ENCODE measurements at regions not wholly inside any gene's neighbourhood (a gene's known extent, or its start where the extent isn't known, plus 50 kb on each side); places are given as distances from the start of the nearest gene placed in this dataset.

DNA sequence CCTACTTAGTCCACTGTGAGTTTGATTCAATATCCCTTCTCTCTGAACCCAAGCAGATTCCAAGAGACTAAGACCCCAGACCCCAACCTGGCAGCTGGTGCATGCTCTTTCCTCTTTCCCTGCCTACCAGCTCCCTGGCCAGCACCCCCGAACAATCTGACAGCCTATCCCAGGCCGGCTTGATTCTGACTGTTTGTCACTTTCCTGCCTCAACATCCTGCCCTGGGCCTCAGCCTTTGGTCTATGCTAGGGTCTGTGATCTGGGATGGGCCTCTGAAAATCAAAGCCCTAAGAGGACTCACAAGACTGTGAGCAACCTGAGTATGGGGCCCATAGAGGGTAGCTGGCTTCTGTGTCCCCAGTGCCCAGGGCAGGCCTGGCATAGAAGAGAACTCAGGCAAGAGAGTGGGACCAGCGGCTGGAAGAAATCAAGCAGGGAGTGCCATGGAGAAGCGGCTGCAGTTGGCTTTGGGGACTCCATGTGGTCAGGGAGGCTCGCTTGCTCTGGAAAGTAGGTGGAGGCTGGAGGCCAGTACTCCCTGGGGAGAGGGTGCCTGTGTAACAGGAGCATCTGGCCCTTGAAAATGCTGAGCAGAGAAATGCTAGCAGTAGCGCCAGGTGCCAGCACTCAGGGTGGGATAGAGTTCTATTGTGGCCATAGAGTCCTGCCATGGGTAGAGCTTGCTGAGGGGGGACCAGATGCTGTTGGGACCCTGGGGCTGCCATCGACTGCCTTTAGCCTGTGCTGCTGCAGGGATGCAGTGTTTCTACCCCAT, 343.9 kb downstream of the DYSF start:
- DNase-seq (ENCODE audit: low read depth) = no peak

DNA sequence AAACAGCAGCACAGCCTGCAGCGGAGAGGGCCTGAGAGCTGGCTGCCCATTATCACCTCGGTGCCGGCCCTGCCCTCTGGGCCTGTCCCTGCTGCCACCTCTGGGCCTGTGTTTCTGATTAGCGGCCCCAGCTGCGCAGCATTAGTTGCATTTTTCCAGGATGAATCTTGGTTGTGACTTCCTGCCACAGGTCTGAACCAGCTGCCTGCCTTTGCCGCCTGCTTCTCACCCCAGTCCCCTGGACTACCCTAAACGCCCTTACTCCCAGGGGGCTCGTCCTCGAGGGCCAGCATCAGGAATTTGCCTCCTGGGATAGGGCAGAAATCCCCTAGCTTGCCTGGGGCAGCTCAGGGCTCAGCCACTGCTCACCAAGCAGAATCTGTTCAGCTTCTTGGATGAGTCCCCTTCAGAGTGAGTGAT, 342.8 kb downstream of the DYSF start:
- peak; percentile 67 for DNase-seq (ENCODE audit: low read depth)

DNA sequence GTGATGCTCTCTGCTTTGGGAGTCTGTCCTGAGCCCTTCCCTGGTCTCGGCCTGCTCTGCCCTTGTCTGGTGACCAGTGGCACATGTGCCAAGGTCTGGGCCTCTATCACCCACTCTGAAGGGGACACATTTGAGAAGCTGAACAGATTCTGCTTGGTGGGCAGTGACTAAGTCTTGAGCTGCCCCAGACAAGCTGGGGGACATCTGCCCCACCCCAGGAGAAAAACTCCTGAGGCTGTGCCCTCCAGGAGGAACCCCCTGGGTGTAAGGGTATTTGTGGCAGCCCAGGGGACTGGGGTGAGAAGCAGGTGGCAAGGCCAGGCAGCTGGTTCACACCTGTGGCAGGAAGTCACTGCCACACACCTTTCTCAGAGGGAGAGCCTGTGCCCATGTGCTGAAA, 342.1 kb downstream of the DYSF start:
- no peak for DNase-seq (ENCODE audit: low read depth)

DNA sequence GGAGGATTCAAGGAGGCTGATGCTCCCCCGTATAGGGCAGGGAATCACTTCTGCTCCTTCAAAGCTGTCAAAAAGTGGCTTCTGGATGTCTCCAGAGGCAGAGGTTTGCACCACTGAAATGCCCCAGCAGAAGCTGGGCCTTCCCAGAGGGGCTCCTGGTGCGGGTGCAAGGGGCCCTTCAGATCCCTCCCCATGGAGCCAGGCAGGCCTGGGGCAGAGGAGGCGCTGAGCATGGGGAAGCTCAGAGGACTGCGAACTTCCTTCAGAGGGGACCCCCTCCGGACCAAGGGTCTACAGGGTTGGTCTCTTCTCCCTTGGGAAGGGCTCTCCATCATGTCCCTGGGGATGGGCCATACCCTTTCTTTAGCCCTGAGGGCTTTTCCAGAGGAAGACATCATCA, 341.2 kb downstream of the DYSF start:
- no peak for DNase-seq (ENCODE audit: low read depth)

DNA sequence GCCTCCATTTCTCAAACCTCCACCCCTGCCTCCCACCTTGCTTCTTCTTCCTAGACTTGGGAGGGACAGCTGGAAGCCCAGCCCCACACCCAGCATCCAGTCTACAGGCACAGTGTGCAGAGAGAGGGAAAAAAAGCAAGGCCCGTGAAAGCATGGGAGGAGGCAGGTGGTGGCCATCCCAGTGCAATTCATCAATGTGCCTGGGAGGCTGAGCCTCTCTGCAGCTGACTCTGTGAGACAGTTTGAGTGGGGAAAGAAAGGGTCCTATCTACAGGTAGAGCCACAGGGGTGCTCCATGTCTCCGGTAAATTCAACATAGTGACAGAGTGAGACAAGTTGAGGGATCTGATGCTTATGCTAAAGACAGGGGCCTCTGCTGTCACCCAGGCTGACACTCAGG, 340.6 kb downstream of the DYSF start:
- no peak for DNase-seq (ENCODE audit: low read depth)

DNA sequence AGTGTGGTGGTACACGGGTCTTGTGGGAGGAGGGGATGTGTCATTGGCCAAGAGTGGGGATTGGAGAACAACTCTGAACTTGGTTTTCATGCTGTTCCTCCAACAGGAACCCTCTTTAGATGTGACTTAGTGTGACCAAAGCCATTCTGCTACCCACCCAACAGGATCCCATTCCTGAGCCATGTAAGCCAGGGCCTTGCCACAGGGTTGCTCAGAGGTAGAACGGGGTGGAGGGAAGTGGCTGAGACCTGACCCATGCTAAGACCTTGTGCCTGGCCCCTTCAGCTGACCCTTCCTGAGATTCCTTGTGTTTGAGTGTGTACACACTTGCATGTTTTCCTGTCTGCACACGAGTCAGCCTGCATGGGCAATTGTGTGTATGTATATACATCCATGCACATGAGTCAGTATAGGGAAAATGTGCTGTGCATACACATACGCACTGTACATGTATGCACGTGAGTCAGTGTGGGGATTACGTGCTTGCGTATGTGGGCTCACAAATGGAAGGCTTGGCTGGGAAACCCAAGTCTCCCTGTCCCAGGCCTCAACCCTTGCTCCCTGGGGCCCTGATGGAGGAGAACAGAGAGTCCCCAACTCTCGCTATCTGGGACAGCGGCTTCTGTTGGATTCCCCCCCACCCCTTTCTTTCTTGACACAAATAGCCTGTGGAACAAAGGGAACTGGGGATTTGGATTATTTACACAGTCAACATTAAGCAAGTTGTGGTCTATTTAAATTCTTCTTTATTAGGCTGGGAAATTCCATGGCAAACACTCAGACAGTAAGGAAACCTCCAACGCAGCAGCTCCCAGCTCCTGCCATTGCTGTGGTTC, 339.8 kb downstream of the DYSF start:
- DNase-seq (ENCODE audit: low read depth) = no peak

DNA sequence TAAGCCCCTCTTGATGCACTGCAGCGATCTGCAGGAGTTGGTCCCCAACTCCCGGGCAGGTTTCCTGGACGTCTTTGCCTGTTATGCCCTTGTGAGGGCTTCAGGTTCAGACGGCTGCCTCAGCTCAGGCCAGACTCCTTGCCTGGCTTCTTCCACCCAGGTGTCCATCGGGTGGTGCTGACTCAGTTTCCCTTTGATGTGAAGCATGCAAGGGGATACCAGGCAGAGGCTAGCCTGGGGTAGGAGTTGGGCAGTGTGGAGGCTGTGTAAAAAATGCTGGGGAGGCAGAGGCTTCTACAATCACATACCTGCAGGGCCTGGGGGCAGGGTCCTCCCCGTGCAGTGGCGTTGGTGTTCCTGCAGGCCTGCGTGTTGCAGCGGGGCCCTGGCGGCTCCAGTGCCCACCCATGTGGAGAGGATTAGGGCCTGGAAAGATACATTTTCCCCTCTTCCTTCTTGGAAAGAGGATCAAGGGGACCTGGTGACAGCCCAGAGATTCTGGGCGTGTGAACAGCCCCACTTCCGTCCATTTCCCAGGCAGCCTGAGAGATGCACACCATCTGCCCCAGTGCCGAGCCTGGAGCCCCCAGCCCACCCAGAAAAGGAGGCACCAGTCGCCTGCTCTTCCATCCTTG, 338.3 kb downstream of the DYSF start:
- DNase-seq (ENCODE audit: low read depth) = no peak

DNA sequence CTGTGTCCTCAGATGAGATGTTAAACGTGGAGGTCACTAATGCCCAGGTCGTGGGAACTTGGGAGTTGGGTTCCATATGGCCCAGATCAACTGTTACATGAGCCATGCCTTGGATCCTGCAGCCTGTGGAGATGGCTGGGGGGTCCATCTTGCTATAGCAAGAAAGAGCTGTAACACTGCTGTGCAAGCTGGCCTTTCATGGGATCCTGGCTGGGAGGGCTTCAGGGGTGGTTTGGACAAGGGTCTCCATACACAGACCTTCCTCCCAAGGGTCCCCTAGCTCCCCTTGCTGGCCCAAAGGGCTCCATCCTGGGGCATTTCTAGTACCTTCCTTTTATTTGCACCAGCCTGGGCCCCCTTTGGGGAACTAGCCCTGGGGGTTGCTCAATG, 337.7 kb downstream of the DYSF start:
- no peak for DNase-seq (ENCODE audit: low read depth)

DNA sequence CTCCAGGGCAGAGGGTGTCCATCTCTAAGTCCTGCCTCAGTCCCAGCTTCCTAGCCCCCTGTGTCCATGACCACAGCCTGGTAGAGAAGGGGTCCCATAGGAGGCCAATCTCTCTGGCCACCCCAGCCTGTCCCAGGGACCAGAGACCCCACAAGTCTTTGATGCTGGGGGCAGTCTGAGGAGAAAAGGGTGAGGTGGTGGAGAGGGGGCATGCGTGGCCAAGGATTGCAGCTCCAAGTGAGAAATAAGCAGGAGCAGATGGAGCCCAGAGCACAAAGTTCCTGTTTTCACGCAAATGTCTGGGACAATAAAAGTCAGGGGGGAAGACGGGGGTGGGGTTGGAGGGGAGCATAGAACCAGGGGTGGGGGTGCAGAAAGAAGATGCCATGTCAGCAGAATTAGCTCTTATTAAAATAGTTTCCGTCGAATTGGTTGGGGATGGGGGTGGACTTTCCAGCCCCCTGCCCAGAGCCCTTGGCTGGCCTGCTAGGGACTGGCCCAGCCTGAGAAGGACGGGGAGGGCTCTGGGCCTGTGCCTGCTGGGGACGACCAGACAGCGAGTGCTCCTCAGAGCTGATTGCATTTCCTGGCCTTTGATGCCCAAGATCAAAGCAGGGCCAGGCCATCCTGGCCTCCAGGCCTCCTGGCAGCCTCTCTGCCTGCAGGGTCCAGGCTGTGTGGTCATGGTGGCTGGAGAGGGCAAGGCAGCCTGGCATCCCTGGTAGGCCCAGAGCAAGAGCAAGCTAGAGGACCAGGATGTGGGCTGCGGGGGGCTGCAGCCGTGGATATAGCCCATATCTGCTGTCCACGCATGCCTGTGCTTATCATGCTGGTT, 337.1 kb downstream of the DYSF start:
- DNase-seq (ENCODE audit: low read depth) = no peak

DNA sequence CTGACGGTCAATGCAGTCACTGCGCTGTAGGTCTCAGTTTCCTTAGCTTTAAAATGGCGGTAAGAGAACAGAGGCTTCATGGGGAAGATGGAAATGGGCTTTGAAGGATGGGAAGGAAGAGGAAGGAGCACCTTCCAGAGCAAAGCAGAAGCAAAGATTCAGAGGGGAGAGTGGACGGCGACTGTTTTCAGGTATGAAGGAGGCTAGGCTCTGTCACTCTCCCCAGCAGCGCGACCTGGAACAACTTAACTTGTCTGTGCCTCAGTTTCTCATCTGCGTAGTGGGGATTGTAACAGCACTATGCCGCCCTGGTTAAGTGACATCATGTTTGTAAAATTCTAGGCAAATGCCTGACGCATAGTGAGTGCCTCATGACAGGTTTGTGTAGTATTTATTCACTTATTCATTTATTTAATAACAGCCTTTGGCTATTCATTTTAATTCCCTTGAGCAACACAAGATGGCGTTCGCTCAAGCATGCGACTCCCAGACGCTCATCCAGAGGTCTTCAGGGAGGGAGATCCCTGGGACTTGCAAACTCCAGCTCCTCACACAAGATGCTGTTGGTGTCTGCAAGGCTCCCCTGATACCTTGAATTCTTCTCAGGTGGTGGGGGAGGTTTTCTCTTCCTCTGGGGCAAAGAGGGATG, 336.3 kb downstream of the DYSF start:
- DNase-seq (ENCODE audit: low read depth) = no peak

DNA sequence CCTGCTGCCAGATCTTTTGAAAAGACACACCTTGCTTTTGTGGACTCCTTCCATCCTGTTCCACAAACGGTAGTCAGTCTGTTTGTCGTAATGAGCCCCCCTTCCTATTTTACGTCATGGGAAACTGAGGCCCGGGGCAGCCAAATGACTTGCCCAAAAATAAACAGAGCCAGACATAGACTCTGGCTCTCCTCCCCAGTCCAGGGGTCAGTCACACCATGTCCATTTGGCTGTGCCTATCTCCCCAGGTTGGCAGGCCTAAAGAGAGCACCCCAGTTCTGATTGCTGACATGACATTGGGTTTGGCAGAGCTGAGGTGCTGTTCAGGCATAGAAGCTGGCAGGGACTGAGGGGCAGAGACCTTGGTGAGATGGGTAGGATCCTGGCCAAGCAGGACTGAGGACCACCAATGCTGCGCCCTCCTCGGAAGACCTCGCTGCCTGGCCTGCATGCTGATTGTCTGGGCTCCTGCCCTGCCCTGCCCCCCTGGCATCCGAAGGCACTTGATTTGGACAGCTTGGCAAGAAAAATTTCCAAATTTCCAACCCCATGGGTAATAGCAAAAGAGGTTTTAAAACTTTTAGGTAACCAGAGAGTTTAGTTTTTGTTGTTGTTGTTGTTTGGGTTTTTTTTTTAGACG, 335.4 kb downstream of the DYSF start:
- no peak for DNase-seq (ENCODE audit: low read depth)

DNA sequence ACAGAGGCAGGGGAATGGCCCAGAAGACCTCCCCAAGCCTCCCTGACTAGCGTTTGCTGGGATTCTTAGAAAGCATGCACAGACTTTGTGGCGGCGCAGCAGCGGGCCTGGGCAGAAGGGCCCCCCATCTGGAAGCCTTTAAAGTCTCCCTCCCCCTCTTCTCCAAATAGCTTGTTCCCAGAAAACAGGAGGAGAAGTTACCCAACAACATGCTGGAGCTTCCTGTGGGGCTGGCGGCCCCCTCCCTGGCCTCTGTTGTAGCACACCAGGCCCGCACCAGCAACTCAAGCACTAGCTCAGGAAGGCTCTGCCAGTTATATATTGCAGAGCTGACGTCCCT, 334.8 kb downstream of the DYSF start:
- no peak for DNase-seq (ENCODE audit: low read depth)

DNA sequence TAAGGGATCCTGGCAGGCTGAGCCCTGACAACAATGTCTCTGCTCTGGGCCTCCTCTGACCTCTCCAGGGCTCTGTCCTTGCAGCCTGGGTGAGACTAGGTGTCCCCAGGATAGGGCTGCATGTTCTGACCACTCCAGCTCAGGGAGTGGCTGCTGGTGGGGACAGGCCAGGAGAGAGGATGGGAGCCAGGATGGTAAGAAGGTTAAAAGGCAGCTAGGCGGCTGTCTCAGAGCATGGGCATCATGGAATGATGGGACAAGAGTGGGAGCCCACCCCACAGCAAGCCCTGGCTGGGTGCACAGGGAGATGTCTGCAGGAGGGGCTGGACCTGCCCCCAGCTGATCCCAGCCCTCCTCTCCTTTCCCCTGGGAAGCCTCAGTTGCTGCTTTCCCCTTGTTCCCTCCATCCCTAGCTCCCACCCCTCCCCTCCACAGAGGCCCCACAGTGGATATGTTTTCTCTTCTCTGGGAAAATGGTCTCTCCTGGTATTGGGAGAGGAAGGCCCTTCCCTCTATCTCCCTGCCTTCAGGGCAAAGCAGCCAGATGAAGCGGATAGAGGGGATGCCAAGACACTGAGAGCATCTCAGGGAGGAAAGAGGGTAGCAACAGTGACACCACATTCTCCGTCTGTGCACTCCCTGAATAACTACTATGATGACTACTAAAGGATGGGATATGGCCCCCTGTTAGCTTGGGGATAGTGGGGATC, 334.3 kb downstream of the DYSF start:
- no peak for DNase-seq (ENCODE audit: low read depth)

DNA sequence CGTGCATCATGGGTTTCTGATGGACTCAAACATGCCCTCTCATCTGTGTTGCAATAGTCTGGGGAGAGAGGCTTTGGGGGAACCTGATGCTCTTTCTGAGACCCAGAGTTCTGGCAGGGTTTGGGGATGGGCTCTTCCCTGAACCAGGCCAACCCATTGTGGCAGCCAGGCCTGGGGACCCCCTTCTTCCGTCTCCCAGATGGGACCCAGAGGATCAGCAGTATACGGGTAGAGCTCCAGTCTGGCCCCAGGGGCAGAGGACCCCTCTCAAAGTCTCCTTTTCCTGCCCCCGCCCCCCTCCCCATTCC, 333.7 kb downstream of the DYSF start:
- no peak for DNase-seq (ENCODE audit: low read depth)

DNA sequence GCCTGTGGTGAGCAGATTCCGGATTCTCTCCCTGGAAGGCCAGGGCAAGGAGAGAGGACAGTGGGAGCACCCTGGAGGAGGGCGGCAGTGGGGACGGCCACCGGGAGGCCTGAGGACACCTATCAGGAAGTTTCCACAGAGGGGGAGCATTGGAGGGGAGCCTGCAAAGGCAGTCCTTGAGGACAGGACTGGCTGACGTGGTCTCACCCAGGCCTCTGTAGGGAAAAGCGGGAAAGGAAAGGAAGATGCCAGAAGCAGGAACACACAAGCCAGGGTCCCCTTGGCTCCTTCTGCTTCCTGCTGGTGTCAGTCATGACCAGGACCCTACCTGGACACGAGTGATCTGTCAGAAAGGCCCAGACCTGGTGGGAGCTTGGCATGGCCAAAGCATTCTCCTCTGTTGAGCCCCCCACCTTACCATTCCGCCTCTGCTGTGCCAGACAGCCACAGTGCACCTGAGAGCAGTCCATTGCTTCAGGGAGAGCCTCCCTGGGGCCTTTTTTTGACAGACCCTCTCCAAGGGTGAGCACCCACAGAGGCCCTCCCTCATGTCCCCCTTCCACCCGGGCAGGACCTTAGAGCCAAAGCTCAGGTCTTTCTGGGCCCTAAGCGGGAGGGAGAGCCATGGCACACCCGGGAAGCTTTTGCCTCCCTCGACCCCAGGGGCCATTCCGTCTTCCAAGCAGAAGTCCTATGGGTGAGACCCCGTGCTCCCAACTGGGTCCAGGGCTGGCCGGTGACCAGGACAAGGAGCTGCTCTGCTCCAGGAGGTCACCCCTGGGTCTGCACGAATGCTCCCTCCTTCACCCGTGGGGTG, 333.1 kb downstream of the DYSF start:
- no peak for DNase-seq (ENCODE audit: low read depth)

DNA sequence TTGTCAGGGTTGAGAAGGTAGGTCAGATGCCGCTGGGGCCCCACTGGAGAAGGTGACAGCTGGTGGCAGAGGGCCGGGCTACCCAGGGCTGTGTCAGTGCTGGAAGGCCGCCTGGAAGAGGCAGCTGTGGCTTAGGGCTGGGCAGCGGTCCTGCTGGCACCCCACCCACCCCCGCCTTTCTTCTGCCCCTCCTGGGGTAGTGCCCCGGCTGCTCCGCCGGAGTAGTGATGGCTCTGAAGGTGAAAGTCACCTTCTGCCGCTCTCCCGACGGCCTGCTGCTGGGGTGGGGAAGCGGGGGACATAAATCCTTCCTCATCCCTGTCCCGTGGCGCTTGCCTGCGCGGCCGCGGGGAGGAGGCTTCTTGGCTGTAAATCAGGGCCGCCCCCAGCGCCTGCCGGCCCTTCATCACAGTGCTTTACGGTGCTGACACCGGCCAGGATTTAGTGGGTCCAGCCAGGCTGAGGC, 332.2 kb downstream of the DYSF start:
- no peak for DNase-seq (ENCODE audit: low read depth)

DNA sequence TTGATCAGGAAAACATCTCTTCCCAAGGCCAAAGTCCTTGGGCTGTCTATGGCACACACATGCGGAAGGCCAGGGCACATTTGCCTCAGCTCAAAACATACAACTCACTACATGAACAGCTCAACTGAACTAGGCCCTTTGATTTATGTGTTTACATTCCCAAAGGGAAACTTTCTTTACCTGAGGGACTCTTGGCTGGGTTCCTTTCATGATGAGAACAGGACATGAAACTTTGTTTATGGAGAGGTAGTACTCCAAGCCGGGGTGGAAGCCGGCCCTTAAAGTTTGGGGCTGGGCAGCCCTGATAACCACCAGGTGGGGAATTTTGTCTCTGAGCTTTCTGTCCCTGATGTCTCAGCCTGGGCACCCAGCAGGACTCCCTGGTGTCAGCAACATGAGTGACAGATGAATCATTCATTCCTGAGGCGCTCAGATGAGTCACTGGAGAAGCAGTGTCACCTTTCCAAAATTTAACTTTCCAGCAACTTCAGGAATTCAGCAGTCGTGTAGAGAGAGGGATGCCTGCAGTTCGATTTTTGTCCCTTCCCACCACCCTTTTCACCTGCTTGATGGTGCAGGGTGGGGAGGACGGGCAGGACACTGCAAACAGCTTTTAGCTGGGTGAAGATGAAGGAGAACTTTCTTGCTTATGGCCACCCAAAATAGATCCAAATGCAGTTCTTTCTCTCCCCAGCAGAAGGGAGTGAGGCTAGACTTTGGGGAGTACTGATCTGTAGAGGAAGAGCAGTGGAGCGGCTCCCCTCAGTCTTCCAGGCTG, 331.6 kb downstream of the DYSF start:
- DNase-seq (ENCODE audit: low read depth) = peak; percentile 62

DNA sequence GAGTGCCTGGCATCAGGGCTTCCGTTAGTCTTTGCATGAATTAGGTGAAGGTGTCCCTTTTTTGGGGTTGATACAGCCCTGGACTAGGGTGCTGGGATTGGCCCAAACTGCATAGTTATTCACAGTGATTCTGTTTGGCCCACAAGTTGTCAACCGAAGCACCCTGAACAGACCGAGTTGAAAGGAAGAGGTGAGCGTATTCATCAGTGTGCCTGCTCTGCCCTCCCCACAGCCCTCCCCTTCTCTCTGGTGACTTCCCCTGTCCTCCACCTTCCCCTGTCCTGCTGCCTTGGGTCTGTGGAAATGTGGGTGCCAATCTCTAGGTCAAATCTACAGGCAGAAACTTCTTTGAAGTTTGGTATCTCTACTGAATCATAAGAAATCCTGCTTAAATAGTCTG, 330.5 kb downstream of the DYSF start:
- DNase-seq (ENCODE audit: low read depth) = no peak

Measured in HT1080 (cell line).